GM21723 (cell line): ENCODE measurements at regions not wholly inside any gene's neighbourhood (a gene's known extent, or its start where the extent isn't known, plus 50 kb on each side); places are given as distances from the start of the nearest gene placed in this dataset.

ENCODE experiments used
- ATAC-seq: cut with Tn5 transposase; IDR thresholded peaks from one replicate; pipeline ENCODE4 v1.9.1; 2021; ENCODE audit warnings: mild to moderate bottlenecking, moderate library complexity; ENCODE audit not compliant: unreplicated experiment

- no peak for ATAC-seq
These were observed 97.6 kb downstream of the NUDT12 start for GRCh38 chr5:103464835-103465484.

GRCh38 chr5:103463261-103463660 lies 99.3 kb downstream of the NUDT12 start:
- no peak for ATAC-seq

- ATAC-seq = no peak
These were observed 101.3 kb downstream of the NUDT12 start for GRCh38 chr5:103461243-103461642.

- ATAC-seq = no peak
These were observed 104.0 kb downstream of the NUDT12 start for GRCh38 chr5:103458497-103459040.

GRCh38 chr5:103456476-103456875 lies 106.1 kb downstream of the NUDT12 start:
- ATAC-seq = no peak

GRCh38 chr5:103455796-103456195 lies 106.8 kb downstream of the NUDT12 start:
- no peak for ATAC-seq

- no peak for ATAC-seq
These were observed 107.8 kb downstream of the NUDT12 start for GRCh38 chr5:103454770-103455169.

GRCh38 chr5:103452666-103453065 lies 109.9 kb downstream of the NUDT12 start:
- no peak for ATAC-seq

- ATAC-seq = no peak
These were observed 110.5 kb downstream of the NUDT12 start for GRCh38 chr5:103452089-103452488.

- no peak for ATAC-seq
These were observed 111.3 kb downstream of the NUDT12 start for GRCh38 chr5:103451261-103451660.

- ATAC-seq = no peak
These were observed 112.1 kb downstream of the NUDT12 start for GRCh38 chr5:103450333-103451061.

GRCh38 chr5:103446813-103447212 lies 115.8 kb downstream of the NUDT12 start:
- ATAC-seq = no peak

GRCh38 chr5:103445426-103446035 lies 117.1 kb downstream of the NUDT12 start:
- no peak for ATAC-seq

- peak; percentile 67 for ATAC-seq
These were observed 118.1 kb downstream of the NUDT12 start for GRCh38 chr5:103444333-103445038.

- ATAC-seq = no peak
These were observed 119.8 kb downstream of the NUDT12 start for GRCh38 chr5:103442750-103443149.

GRCh38 chr5:103441523-103441922 lies 121.1 kb downstream of the NUDT12 start:
- ATAC-seq = no peak

GRCh38 chr5:103439007-103439406 lies 123.6 kb downstream of the NUDT12 start:
- no peak for ATAC-seq

- ATAC-seq = no peak
These were observed 125.9 kb downstream of the NUDT12 start for GRCh38 chr5:103436656-103437055.

- no peak for ATAC-seq
These were observed 126.5 kb downstream of the NUDT12 start for GRCh38 chr5:103436112-103436511.

- no peak for ATAC-seq
These were observed 127.3 kb downstream of the NUDT12 start for GRCh38 chr5:103435136-103435889.
